ENCODE measurements at regions not wholly inside any gene's neighbourhood (a gene's known extent, or its start where the extent isn't known, plus 50 kb on each side); places are given as distances from the start of the nearest gene placed in this dataset.

- H3K4me3 ChIP-seq (ENCODE audit: low read length): no peak overlapping the region
- no peak for TF ChIP-seq CTCF (conservative IDR thresholded peaks at IDR 0.05; ENCODE audit: low read length)
- no peak for DNase-seq (ENCODE audit: low read depth)
Observed at GRCh38 chr2:12196495-12196894, 450.1 kb downstream of the LPIN1 start.

GRCh38 chr2:12197133-12197532 is 450.7 kb downstream of the LPIN1 start:
- TF ChIP-seq CTCF (conservative IDR thresholded peaks at IDR 0.05; ENCODE audit: low read length): no peak
- H3K4me3 ChIP-seq (ENCODE audit: low read length): no peak overlapping the region
- no peak for DNase-seq (ENCODE audit: low read depth)

- peak; percentile 6 for DNase-seq (ENCODE audit: low read depth)
- no peak overlapping the region for H3K4me3 ChIP-seq (ENCODE audit: low read length)
- TF ChIP-seq CTCF (conservative IDR thresholded peaks at IDR 0.05; ENCODE audit: low read length): no peak
Observed at GRCh38 chr2:12199491-12200211, 453.2 kb downstream of the LPIN1 start.

GRCh38 chr2:12201369-12201768 is 454.9 kb downstream of the LPIN1 start:
- TF ChIP-seq CTCF (conservative IDR thresholded peaks at IDR 0.05; ENCODE audit: low read length): no peak
- no peak for DNase-seq (ENCODE audit: low read depth)
- H3K4me3 ChIP-seq (ENCODE audit: low read length): no peak overlapping the region

GRCh38 chr2:12202313-12203075 is 456.1 kb downstream of the LPIN1 start:
- DNase-seq (ENCODE audit: low read depth): peak; percentile 48
- TF ChIP-seq CTCF (conservative IDR thresholded peaks at IDR 0.05; ENCODE audit: low read length): no peak
- no peak overlapping the region for H3K4me3 ChIP-seq (ENCODE audit: low read length)

GRCh38 chr2:12203528-12203927 is 457.1 kb downstream of the LPIN1 start:
- no peak for TF ChIP-seq CTCF (conservative IDR thresholded peaks at IDR 0.05; ENCODE audit: low read length)

GRCh38 chr2:12205086-12205485 is 458.7 kb downstream of the LPIN1 start:
- H3K4me3 ChIP-seq (ENCODE audit: low read length): no peak overlapping the region
- no peak for DNase-seq (ENCODE audit: low read depth)
- TF ChIP-seq CTCF (conservative IDR thresholded peaks at IDR 0.05; ENCODE audit: low read length): no peak

More at GRCh38 chr2:12203528-12203927, 457.1 kb downstream of the LPIN1 start:
- no peak overlapping the region for H3K4me3 ChIP-seq (ENCODE audit: low read length)
- no peak for DNase-seq (ENCODE audit: low read depth)

All from AG10803 (cell line).